SK-N-SH (cell line): ENCODE measurements at regions not wholly inside any gene's neighbourhood (a gene's known extent, or its start where the extent isn't known, plus 50 kb on each side); places are given as distances from the start of the nearest gene placed in this dataset.

Source experiments
- CTCF ChIA-PET: fragments of 300-600, 350-600 bp; formaldehyde crosslinking; extraction: SDS; loops from one replicate; lab custom pipeline; 2021; lab: Yijun Ruan, JAX
- POLR2A ChIA-PET: fragments of 350-600 bp; sonication (Branson Sonifier 250); formaldehyde crosslinking; extraction: SDS; loops from one replicate; lab custom pipeline; 2020; ENCODE audit warnings: antibody characterized with exemption, inconsistent platforms; lab: Yijun Ruan, JAX
- DNase-seq: peaks from one replicate; pipeline ENCODE4 v3.0.0; 2012
- H2AFZ ChIP-seq: fragments of 200-600 bp; sonication (generic); 2 replicates; pipeline ENCODE4 v1.8.1; 2016; ENCODE audit warnings: antibody characterized with exemption, mild to moderate bottlenecking, low read depth
- H3F3A ChIP-seq: fragments of 200-600 bp; sonication (generic); replicated peaks from 2 replicates; pipeline ENCODE3; 2016; ENCODE audit warnings: antibody characterized with exemption, mild to moderate bottlenecking; ENCODE audit not compliant: insufficient read depth
- H3K27ac ChIP-seq, 2 experiments: fragments of 200-500 bp in 1 of 2; fragments of 200-600 bp in 1 of 2; sonication (Bioruptor generic) in 1 of 2; sonication (generic), shearing (Covaris generic) in 1 of 2; 2 replicates each; pipeline versions ENCODE4 v1.5.1 to v1.6.1; 2014 to 2016; ENCODE audit warnings: low read depth in 2 of 2, inconsistent platforms in 1 of 2, low read length in 1 of 2, mild to moderate bottlenecking in 1 of 2, mixed read lengths in 1 of 2
- H3K27me3 ChIP-seq: fragments of 200-600 bp; sonication (generic), shearing (Covaris generic); 2 replicates; pipeline ENCODE4 v1.6.1; 2016; ENCODE audit warnings: mixed run types; ENCODE audit not compliant: insufficient read depth
- H3K36me3 ChIP-seq, 2 experiments: fragments of 200-500 bp in 1 of 2; fragments of 200-600 bp in 1 of 2; sonication (Bioruptor generic) in 1 of 2; sonication (generic) in 1 of 2; replicated peaks in 1 of 2; 2 replicates each; pipeline versions ENCODE3 to v1.5.1; 2014 to 2016; ENCODE audit warnings: low read length in 1 of 2, mild to moderate bottlenecking in 1 of 2; ENCODE audit not compliant: insufficient read depth in 2 of 2, control insufficient read depth in 1 of 2
- H3K4me1 ChIP-seq, 2 experiments: fragments of 200-500 bp in 1 of 2; fragments of 200-600 bp in 1 of 2; sonication (Bioruptor generic) in 1 of 2; sonication (generic), shearing (Covaris generic) in 1 of 2; 2 replicates each; pipeline versions ENCODE4 v1.5.1 to v1.6.1; 2014 to 2016; ENCODE audit warnings: low read depth in 1 of 2, low read length in 1 of 2, mixed run types in 1 of 2; ENCODE audit not compliant: insufficient read depth in 2 of 2, control insufficient read depth in 1 of 2
- H3K4me2 ChIP-seq: fragments of 200-600 bp; sonication (generic), shearing (Covaris generic); 2 replicates; pipeline ENCODE4 v1.6.1; 2017; ENCODE audit warnings: mixed run types
- H3K4me3 ChIP-seq, 2 experiments: fragments of 200-500 bp in 1 of 2; fragments of 200-600 bp in 1 of 2; sonication (Bioruptor generic) in 1 of 2; sonication (generic), shearing (Covaris generic) in 1 of 2; 2 replicates each; pipeline versions ENCODE4 v1.5.1 to v1.8.1; 2014 to 2016; ENCODE audit warnings: low read depth in 2 of 2, inconsistent platforms in 1 of 2, low read length in 1 of 2, mild to moderate bottlenecking in 1 of 2, mixed read lengths in 1 of 2, moderate library complexity in 1 of 2
- H3K79me2 ChIP-seq: fragments of 200-600 bp; sonication (generic); 2 replicates; pipeline ENCODE4 v1.8.1; 2017; ENCODE audit warnings: mild to moderate bottlenecking; ENCODE audit not compliant: insufficient read depth
- H3K9ac ChIP-seq: fragments of 200-600 bp; sonication (generic); 2 replicates; pipeline ENCODE4 v1.6.1; 2017; ENCODE audit warnings: mixed run types
- H3K9me2 ChIP-seq: fragments of 200-600 bp; sonication (generic); 2 replicates; pipeline ENCODE4 v1.6.1; 2017; ENCODE audit warnings: mixed run types
- H3K9me3 ChIP-seq: fragments of 200-600 bp; sonication (generic); 2 replicates; pipeline ENCODE4 v1.6.1; 2017; ENCODE audit warnings: mixed run types, mild to moderate bottlenecking, moderate library complexity
- H4K20me1 ChIP-seq: fragments of 200-600 bp; sonication (generic); 2 replicates; pipeline ENCODE4 v1.6.1; 2017; ENCODE audit warnings: mild to moderate bottlenecking, mixed run types; ENCODE audit not compliant: insufficient read depth
- CHD2 ChIP-seq: fragments of 150-350 bp; IDR thresholded peaks from 2 replicates; pipeline ENCODE4 v1.6.1; 2018; ENCODE audit warnings: low read length; ENCODE audit not compliant: partially characterized antibody
- ELF1 ChIP-seq: IDR thresholded peaks from 2 replicates; pipeline ENCODE4 v1.4.0; 2012
- EZH2phosphoT487 ChIP-seq: fragments of 200-600 bp; sonication (generic); IDR thresholded peaks from 2 replicates; pipeline ENCODE4 v1.6.1; 2017; ENCODE audit warnings: low read depth, mixed run types, mild to moderate bottlenecking, antibody characterized with exemption, moderate library complexity, borderline replicate concordance
- GABPA ChIP-seq: IDR thresholded peaks from 2 replicates; pipeline ENCODE4 v1.4.0; 2012; ENCODE audit warnings: low read depth, mild to moderate bottlenecking
- JUND ChIP-seq: IDR thresholded peaks from 2 replicates; pipeline ENCODE4 v1.4.0; 2012
- MEF2A ChIP-seq: IDR thresholded peaks from 2 replicates; pipeline ENCODE4 v1.4.0; 2012; ENCODE audit warnings: low read depth, borderline replicate concordance
- MXI1 ChIP-seq: IDR thresholded peaks from 2 replicates; pipeline ENCODE4 v1.6.1; 2012; ENCODE audit warnings: mild to moderate bottlenecking, low read depth, low read length, improper control_type of control experiment
- POLR2AphosphoS5 ChIP-seq: IDR thresholded peaks from 2 replicates; pipeline ENCODE4 v1.6.1; 2012; ENCODE audit warnings: low read depth, low read length
- RCOR1 ChIP-seq: fragments of 150-350 bp; IDR thresholded peaks from 2 replicates; pipeline ENCODE4 v1.6.1; 2017; ENCODE audit warnings: antibody characterized with exemption, low read length
- RFX5 ChIP-seq: IDR thresholded peaks from 2 replicates; pipeline ENCODE4 v1.6.1; 2012; ENCODE audit warnings: mild to moderate bottlenecking, improper control_type of control experiment, low read length
- RXRA ChIP-seq: IDR thresholded peaks from 2 replicates; pipeline ENCODE4 v1.4.0; 2012; ENCODE audit warnings: low read depth, mild to moderate bottlenecking, borderline replicate concordance
- SIN3A ChIP-seq: IDR thresholded peaks from 2 replicates; pipeline ENCODE4 v1.6.1; 2012; ENCODE audit warnings: low read depth, mild to moderate bottlenecking, low read length, moderate library complexity, borderline replicate concordance
- TAF1 ChIP-seq: IDR thresholded peaks from 2 replicates; pipeline ENCODE4 v1.6.1; 2012; ENCODE audit warnings: low read depth, mild to moderate bottlenecking, low read length, moderate library complexity, borderline replicate concordance
- USF2 ChIP-seq: fragments of 150-350 bp; IDR thresholded peaks from 2 replicates; pipeline ENCODE4 v1.6.1; 2017; ENCODE audit warnings: antibody characterized with exemption, low read length, low read depth, borderline replicate concordance
- YY1 ChIP-seq: IDR thresholded peaks from 2 replicates; pipeline ENCODE4 v1.4.0; 2012; ENCODE audit warnings: low read depth, mild to moderate bottlenecking
- ZBTB33 ChIP-seq: IDR thresholded peaks from 2 replicates; pipeline ENCODE4 v1.4.0; 2012; ENCODE audit warnings: low read depth, borderline replicate concordance
- WGBS: methylation state at CpG from one replicate; pipeline ENCODE4 v1.1.6; 2017; ENCODE audit warnings: low lambda C conversion rate; 5-methylcytosine and 5-hydroxymethylcytosine counted together
- TF ChIP-seq, protein P1 (sequence below): fragments of 150-350 bp; IDR thresholded peaks from 2 replicates; pipeline ENCODE4 v1.6.1; 2016; ENCODE audit warnings: mild to moderate bottlenecking, low read depth, low read length
- TF ChIP-seq, protein P2 (sequence below): IDR thresholded peaks from 2 replicates; pipeline ENCODE4 v1.4.0; 2012; ENCODE audit warnings: low read depth

DNA sequence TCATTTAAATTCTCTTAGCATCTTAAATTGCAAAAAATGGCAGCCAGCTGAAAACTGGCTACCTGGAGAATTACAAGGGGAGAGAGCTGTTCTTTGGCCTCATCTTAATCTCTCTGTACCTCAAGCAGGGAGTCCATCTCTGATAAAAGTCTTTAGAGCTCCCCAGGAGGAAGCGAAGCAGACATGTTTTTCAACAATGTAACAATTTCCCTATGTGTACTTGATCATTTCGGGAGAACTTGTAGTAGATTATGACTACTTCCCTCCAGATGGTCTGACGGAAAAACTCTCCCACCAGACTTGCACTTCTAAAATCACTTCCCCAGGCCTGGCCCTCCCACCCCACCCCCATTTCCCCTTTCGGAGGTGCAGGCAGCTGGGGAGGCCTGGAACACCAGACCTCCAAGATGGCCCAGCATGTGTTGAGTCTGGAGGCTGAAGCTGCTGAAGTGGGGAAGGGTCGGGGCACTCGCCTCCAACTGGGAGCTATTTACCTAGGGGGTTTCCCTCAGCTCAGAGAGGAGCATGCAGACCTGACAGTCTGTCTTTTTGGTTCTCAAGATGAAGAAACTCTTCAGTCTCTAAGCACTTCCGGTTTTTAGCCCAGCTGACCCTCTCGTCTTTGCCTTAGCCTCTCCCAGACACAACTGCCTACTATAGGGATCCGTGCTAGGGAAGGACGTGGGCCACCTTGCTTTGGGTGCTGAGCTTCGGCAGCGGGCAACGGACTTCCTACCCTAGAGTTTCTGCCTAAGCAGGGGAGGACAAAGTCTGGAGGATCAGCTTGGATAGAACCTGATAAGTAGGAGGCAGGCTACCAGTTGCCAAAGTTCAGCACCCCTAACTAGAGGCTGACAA, 164.0 kb upstream of the TBL1XR1 start:
- Histone ChIP-seq H3K79me2 (no peaks in the 10 kb centered on the region), H3K9ac (no peak overlapping the region), H3K9me2 (no peaks in the 10 kb centered on the region), H3K27ac (peak overlapping the region; percentile 85 to 97), H3K36me3 (no peaks in the 10 kb centered on the region), H4K20me1 (no peaks in the 10 kb centered on the region), H2AFZ (0 out of 2 replicates have a peak overlapping the region, but pooled peaks have one; percentile 50), H3K9me3 (no peaks in the 10 kb centered on the region), H3K4me1 (peaks cover 37 to 40% of the 10 kb centered on the region in 2 experiments), H3F3A (peaks cover 25% of the 10 kb centered on the region), H3K4me2 (peak overlapping the region; percentile 63; the same call in 1 of the 2 replicates), H3K4me3 (no peak overlapping the region), H3K27me3 (no peaks in the 10 kb centered on the region)
- DNase-seq, result no peak
- over 99% methylated on average over 13 of the region's 13 CpGs for WGBS
- ChIA-PET CTCF (interaction anchor here (1.3 to 4.6 kb wide), 8 partner anchors 18 to 1024 kb away, joined by 3 to 38 read pairs (median 4); no protein-coding TSS in a partner anchor), POLR2A (interaction anchor here (0.8 to 4.1 kb wide), 2 partner anchors 165 to 965 kb away, joined by 3 to 51 read pairs; partner anchors contain the start of gene TBL1XR1)
- TF ChIP-seq GABPA (no peak), JUND (no peak), USF2 (no peak), RFX5 (no peak), MEF2A (no peak), ELF1 (no peak), RCOR1 (no peak), MXI1 (no peak), CHD2 (no peak), SIN3A (no peak), RXRA (no peak), ZBTB33 (no peak), EZH2phosphoT487 (no peak), YY1 (no peak), POLR2AphosphoS5 (no peak), TAF1 (no peak)
- TF ChIP-seq, protein P1, sequence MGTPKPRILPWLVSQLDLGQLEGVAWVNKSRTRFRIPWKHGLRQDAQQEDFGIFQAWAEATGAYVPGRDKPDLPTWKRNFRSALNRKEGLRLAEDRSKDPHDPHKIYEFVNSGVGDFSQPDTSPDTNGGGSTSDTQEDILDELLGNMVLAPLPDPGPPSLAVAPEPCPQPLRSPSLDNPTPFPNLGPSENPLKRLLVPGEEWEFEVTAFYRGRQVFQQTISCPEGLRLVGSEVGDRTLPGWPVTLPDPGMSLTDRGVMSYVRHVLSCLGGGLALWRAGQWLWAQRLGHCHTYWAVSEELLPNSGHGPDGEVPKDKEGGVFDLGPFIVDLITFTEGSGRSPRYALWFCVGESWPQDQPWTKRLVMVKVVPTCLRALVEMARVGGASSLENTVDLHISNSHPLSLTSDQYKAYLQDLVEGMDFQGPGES, result no peak
- TF ChIP-seq, protein P2, sequence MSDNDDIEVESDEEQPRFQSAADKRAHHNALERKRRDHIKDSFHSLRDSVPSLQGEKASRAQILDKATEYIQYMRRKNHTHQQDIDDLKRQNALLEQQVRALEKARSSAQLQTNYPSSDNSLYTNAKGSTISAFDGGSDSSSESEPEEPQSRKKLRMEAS, result no peak
